ENCODE measurements at regions not wholly inside any gene's neighbourhood (a gene's known extent, or its start where the extent isn't known, plus 50 kb on each side); places are given as distances from the start of the nearest gene placed in this dataset.

DNA sequence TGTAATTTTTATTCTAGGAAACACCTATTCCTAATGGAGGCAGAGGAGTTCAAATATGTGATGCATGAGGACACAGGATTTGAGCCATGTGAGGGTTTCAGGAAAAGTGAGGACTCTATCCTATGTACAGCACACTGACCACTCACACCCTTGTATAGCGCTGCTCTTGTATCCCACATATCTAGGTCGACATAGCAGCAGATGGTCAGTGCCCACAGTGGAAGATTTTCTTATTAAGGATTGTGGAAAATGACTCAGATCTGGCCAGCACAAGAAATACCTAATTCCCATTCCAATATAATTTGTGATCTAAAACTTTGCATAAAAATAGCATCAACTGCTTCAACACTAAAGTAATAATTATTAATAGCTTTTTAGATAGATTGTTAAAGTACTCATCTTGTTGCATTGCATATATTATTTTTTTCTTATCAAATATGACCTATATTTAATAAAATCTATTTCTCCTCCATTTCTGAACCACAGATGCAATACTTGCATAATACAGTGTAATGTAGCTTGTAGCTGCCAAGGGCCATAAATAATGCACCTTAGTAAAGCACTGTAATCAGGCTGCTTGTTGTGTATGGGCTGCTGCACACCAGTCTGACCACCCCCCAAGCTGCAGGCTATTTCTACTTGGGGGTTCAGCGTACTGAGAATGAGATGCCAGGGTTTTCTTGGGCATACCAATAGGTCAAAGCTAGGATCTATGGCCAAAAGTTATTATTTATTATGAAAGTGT is 442.2 kb upstream of the CWC22 start:
- H2AFZ ChIP-seq: no peak overlapping the region
- no peak overlapping the region for H3K4me2 ChIP-seq
- no peak overlapping the region for H3K27ac ChIP-seq
- intact Hi-C loops (cut with micrococcal nuclease; ENCODE audit: unreplicated experiment): no loop called here
- H3K27me3 ChIP-seq (ENCODE audit: insufficient read depth, low read depth): no peaks in the 10 kb centered on the region
- no peak overlapping the region for H3K4me3 ChIP-seq
- no TSS peak for BruUV-seq (replicated peaks)
- no peaks in the 10 kb centered on the region for H4K20me1 ChIP-seq (ENCODE audit: insufficient read depth)
- TF ChIP-seq EZH2 (IDR thresholded peaks at IDR 0.05; ENCODE audit: low read depth): no peak
- TF ChIP-seq, protein P1, sequence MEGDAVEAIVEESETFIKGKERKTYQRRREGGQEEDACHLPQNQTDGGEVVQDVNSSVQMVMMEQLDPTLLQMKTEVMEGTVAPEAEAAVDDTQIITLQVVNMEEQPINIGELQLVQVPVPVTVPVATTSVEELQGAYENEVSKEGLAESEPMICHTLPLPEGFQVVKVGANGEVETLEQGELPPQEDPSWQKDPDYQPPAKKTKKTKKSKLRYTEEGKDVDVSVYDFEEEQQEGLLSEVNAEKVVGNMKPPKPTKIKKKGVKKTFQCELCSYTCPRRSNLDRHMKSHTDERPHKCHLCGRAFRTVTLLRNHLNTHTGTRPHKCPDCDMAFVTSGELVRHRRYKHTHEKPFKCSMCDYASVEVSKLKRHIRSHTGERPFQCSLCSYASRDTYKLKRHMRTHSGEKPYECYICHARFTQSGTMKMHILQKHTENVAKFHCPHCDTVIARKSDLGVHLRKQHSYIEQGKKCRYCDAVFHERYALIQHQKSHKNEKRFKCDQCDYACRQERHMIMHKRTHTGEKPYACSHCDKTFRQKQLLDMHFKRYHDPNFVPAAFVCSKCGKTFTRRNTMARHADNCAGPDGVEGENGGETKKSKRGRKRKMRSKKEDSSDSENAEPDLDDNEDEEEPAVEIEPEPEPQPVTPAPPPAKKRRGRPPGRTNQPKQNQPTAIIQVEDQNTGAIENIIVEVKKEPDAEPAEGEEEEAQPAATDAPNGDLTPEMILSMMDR (conservative IDR thresholded peaks at IDR 0.05): no peak
- H3K79me2 ChIP-seq (ENCODE audit: low read depth): no peaks in the 10 kb centered on the region
- H3K9me2 ChIP-seq (ENCODE audit: insufficient read depth): no peaks in the 10 kb centered on the region
- H3K4me1 ChIP-seq (replicated peaks; ENCODE audit: insufficient read depth): no peaks in the 10 kb centered on the region
- DNase-seq: no peak
- ChIA-PET CTCF (no interaction called here), POLR2A (ENCODE audit: unreplicated experiment) (no interaction called here)
- H3F3A ChIP-seq (ENCODE audit: insufficient read depth, low read depth): no peaks in the 10 kb centered on the region
- H3K9me3 ChIP-seq (ENCODE audit: insufficient read depth, low read depth): no peaks in the 10 kb centered on the region
- no peaks in the 10 kb centered on the region for H3K36me3 ChIP-seq (ENCODE audit: low read depth)

DNA sequence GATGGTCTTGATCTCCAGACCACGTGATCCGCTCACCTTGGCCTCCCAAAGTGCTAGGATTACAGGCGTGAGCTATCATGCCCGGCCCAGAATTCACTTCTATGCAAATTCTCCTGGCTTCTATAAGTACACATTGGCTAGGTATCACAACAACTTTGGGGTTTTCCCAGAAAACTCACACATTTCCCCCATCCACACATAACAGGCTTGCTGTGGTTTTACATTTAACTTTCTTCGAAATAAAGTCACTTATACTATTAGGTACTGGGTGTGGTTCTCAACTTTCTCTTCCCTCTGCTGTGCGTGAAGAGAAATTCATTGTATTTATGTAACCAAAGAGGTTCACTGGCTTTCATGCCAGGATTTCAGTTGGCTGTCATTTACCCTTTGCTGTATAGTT is 439.4 kb upstream of the CWC22 start:
- ChIA-PET CTCF (no interaction called here), POLR2A (ENCODE audit: unreplicated experiment) (interaction anchor here (0.7 kb wide), 1 partner anchor 13 kb away, joined by 3 read pairs; no protein-coding TSS in a partner anchor)
- TF ChIP-seq, protein P1 (conservative IDR thresholded peaks at IDR 0.05): no peak

DNA sequence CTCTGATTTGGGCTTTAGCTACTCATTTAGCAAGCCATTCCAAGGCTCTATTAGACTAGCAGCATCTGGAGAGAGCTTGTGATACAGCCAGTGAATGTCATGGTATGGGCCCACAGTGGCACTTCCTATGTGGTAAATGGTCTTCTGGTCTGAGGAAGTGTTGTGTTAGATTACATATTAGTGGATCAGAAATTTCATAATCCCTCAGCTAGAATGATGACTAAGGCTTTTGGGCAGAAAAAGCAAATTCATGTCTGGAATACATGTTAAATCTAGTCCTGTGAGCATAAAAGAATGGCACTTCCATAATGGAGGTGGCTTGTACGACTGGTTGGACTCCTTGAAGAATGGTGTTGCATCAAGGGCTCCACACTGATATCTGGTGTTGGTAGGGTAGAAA is 436.8 kb upstream of the CWC22 start:
- Histone ChIP-seq H3F3A (ENCODE audit: insufficient read depth, low read depth) (no peaks in the 10 kb centered on the region), H4K20me1 (ENCODE audit: insufficient read depth) (no peaks in the 10 kb centered on the region), H3K4me2 (no peak overlapping the region), H3K9me3 (ENCODE audit: insufficient read depth, low read depth) (no peaks in the 10 kb centered on the region), H3K36me3 (ENCODE audit: low read depth) (no peaks in the 10 kb centered on the region), H3K27ac (no peak overlapping the region), H3K79me2 (ENCODE audit: low read depth) (no peaks in the 10 kb centered on the region), H3K4me3 (no peak overlapping the region), H2AFZ (no peak overlapping the region), H3K27me3 (ENCODE audit: insufficient read depth, low read depth) (no peaks in the 10 kb centered on the region), H3K9me2 (ENCODE audit: insufficient read depth) (peaks cover 2% of the 10 kb centered on the region; the same call in 1 of the 2 replicates), H3K4me1 (replicated peaks; ENCODE audit: insufficient read depth) (no peaks in the 10 kb centered on the region)
- ChIA-PET POLR2A (ENCODE audit: unreplicated experiment) (no interaction called here), CTCF (no interaction called here)
- no peak for TF ChIP-seq EZH2 (IDR thresholded peaks at IDR 0.05; ENCODE audit: low read depth)
- BruUV-seq (replicated peaks): no TSS peak
- intact Hi-C loops (cut with micrococcal nuclease; ENCODE audit: unreplicated experiment): no loop called here
- no peak for DNase-seq

More for the DNA sequence above, 439.4 kb upstream of the CWC22 start:
- no peaks in the 10 kb centered on the region for H3K9me3 ChIP-seq (ENCODE audit: insufficient read depth, low read depth)
- BruUV-seq (replicated peaks): no TSS peak
- no peak overlapping the region for H3K4me2 ChIP-seq
- H3F3A ChIP-seq (ENCODE audit: insufficient read depth, low read depth): no peaks in the 10 kb centered on the region
- no peaks in the 10 kb centered on the region for H3K36me3 ChIP-seq (ENCODE audit: low read depth)
- no peaks in the 10 kb centered on the region for H3K9me2 ChIP-seq (ENCODE audit: insufficient read depth)
- DNase-seq: no peak
- H3K4me3 ChIP-seq: no peak overlapping the region
- H3K27me3 ChIP-seq (ENCODE audit: insufficient read depth, low read depth): no peaks in the 10 kb centered on the region
- intact Hi-C loops (cut with micrococcal nuclease; ENCODE audit: unreplicated experiment): no loop called here
- no peaks in the 10 kb centered on the region for H3K79me2 ChIP-seq (ENCODE audit: low read depth)
- H3K27ac ChIP-seq: no peak overlapping the region
- no peaks in the 10 kb centered on the region for H3K4me1 ChIP-seq (replicated peaks; ENCODE audit: insufficient read depth)
- no peak overlapping the region for H2AFZ ChIP-seq
- H4K20me1 ChIP-seq (ENCODE audit: insufficient read depth): no peaks in the 10 kb centered on the region
